Neural progenitor cell (in vitro differentiated cells): ENCODE measurements at regions not wholly inside any gene's neighbourhood (a gene's known extent, or its start where the extent isn't known, plus 50 kb on each side); places are given as distances from the start of the nearest gene placed in this dataset.

Experiments used
- DNase-seq: peaks from one replicate; pipeline ENCODE4 v3.0.0-alpha.2; 2016; ENCODE audit warnings: low spot score
- H2AFZ ChIP-seq: fragments of 200-600 bp; sonication (generic); replicated peaks from 2 replicates; pipeline ENCODE4 v1.6.1; 2016; ENCODE audit warnings: antibody characterized with exemption
- H3F3A ChIP-seq: fragments of 200-600 bp; sonication (generic); 2 replicates; pipeline ENCODE4 v1.6.1; 2016; ENCODE audit warnings: antibody characterized with exemption, low read depth
- H3K27ac ChIP-seq: fragments of 200-600 bp; sonication (generic); 2 replicates; pipeline ENCODE4 v1.5.1; 2016; ENCODE audit warnings: mild to moderate bottlenecking
- H3K27me3 ChIP-seq: fragments of 200-600 bp; sonication (generic); 2 replicates; pipeline ENCODE4 v1.6.1; 2016; ENCODE audit warnings: mild to moderate bottlenecking, moderate library complexity
- H3K36me3 ChIP-seq: fragments of 200-600 bp; sonication (generic); 2 replicates; pipeline ENCODE4 v1.5.1; 2016
- H3K4me1 ChIP-seq: fragments of 200-600 bp; sonication (generic); 2 replicates; pipeline ENCODE4 v1.6.1; 2016; ENCODE audit warnings: mixed run types
- H3K4me2 ChIP-seq: fragments of 200-600 bp; sonication (generic); 2 replicates; pipeline ENCODE4 v1.6.1; 2016
- H3K4me3 ChIP-seq: fragments of 200-600 bp; sonication (generic); 2 replicates; pipeline ENCODE4 v1.5.1; 2016
- H3K79me2 ChIP-seq: fragments of 200-600 bp; sonication (generic); 2 replicates; pipeline ENCODE4 v1.6.1; 2016; ENCODE audit warnings: low read depth
- H3K9ac ChIP-seq: fragments of 200-600 bp; sonication (generic); 2 replicates; pipeline ENCODE4 v1.6.1; 2016
- H3K9me3 ChIP-seq: fragments of 200-600 bp; sonication (generic); 2 replicates; pipeline ENCODE4 v1.5.1; 2016; ENCODE audit warnings: low read depth
- H4K20me1 ChIP-seq: fragments of 200-600 bp; sonication (generic); 2 replicates; pipeline ENCODE4 v1.6.1; 2016; ENCODE audit warnings: low read depth
- H3K27ac Mint-ChIP-seq: 3 replicates; pipeline ENCODE4 v1.8.0; 2021; ENCODE audit warnings: mixed read lengths
- H3K27me3 Mint-ChIP-seq: 2 replicates; pipeline ENCODE4 v1.8.0; 2022; ENCODE audit warnings: low read depth, mild to moderate bottlenecking, inconsistent platforms, moderate library complexity, mixed read lengths; ENCODE audit not compliant: insufficient read depth
- H3K36me3 Mint-ChIP-seq: 3 replicates; pipeline ENCODE4 v1.8.0; 2021; ENCODE audit warnings: mixed read lengths
- H3K4me1 Mint-ChIP-seq: 3 replicates; pipeline ENCODE4 v1.8.0; 2021; ENCODE audit warnings: mixed read lengths
- H3K4me3 Mint-ChIP-seq: 3 replicates; pipeline ENCODE4 v1.8.0; 2021; ENCODE audit warnings: mild to moderate bottlenecking, moderate library complexity, mixed read lengths
- H3K9me3 Mint-ChIP-seq: 3 replicates; pipeline ENCODE4 v1.8.0; 2020; ENCODE audit warnings: mixed read lengths
- CTCF ChIP-seq: fragments of 200-600 bp; sonication (generic); IDR thresholded peaks from 2 replicates; pipeline ENCODE4 v1.5.1; 2017; ENCODE audit warnings: antibody characterized with exemption, mild to moderate bottlenecking
- EZH2 ChIP-seq: fragments of 200-600 bp; sonication (generic); IDR thresholded peaks from 2 replicates; pipeline ENCODE4 v1.6.1; 2017; ENCODE audit warnings: antibody characterized with exemption, mild to moderate bottlenecking, moderate library complexity
- EZH2phosphoT487 ChIP-seq: fragments of 200-600 bp; sonication (generic); IDR thresholded peaks from 2 replicates; pipeline ENCODE4 v1.6.1; 2017; ENCODE audit warnings: antibody characterized with exemption

- no peak overlapping the region for H2AFZ ChIP-seq
- no peak overlapping the region for H3K4me3 ChIP-seq
- H3K4me1 Mint-ChIP-seq = no peaks in the 10 kb centered on the region
- no peak overlapping the region for H3K27ac ChIP-seq
- TF ChIP-seq EZH2 (no peak), EZH2phosphoT487 (no peak), CTCF (no peak)
- H3K9me3 Mint-ChIP-seq = peaks cover 5% of the 10 kb centered on the region
- no peaks in the 10 kb centered on the region for H3K4me1 ChIP-seq
- no peak overlapping the region for H3K9ac ChIP-seq
- no peaks in the 10 kb centered on the region for H4K20me1 ChIP-seq
- no peaks in the 10 kb centered on the region for H3K27me3 ChIP-seq
- no peaks in the 10 kb centered on the region for H3K36me3 Mint-ChIP-seq
- H3K4me3 Mint-ChIP-seq = no peak overlapping the region
- H3K9me3 ChIP-seq = no peaks in the 10 kb centered on the region
- no peaks in the 10 kb centered on the region for H3K36me3 ChIP-seq
- H3F3A ChIP-seq = no peaks in the 10 kb centered on the region
- no peak overlapping the region for H3K27ac Mint-ChIP-seq
- H3K27me3 Mint-ChIP-seq = no peaks in the 10 kb centered on the region
- DNase-seq = no peak
- H3K79me2 ChIP-seq = no peaks in the 10 kb centered on the region
- H3K4me2 ChIP-seq = no peak overlapping the region
Observed at GRCh38 chr13:76339649-76340048, 546.6 kb downstream of the KCTD12 start.

- no peaks in the 10 kb centered on the region for H3K36me3 ChIP-seq
- no peak overlapping the region for H3K4me2 ChIP-seq
- no peak overlapping the region for H3K4me3 Mint-ChIP-seq
- no peak overlapping the region for H3K4me3 ChIP-seq
- no peak for DNase-seq
- no peaks in the 10 kb centered on the region for H3K27me3 ChIP-seq
- H3K27me3 Mint-ChIP-seq = no peaks in the 10 kb centered on the region
- TF ChIP-seq EZH2 (no peak), EZH2phosphoT487 (no peak), CTCF (no peak)
- H3K9me3 Mint-ChIP-seq = no peaks in the 10 kb centered on the region
- H3K4me1 ChIP-seq = no peaks in the 10 kb centered on the region
- H3F3A ChIP-seq = no peaks in the 10 kb centered on the region
- H3K36me3 Mint-ChIP-seq = no peaks in the 10 kb centered on the region
- H3K27ac Mint-ChIP-seq = no peak overlapping the region
- H3K4me1 Mint-ChIP-seq = peaks cover 6% of the 10 kb centered on the region
- H2AFZ ChIP-seq = no peak overlapping the region
- H3K9ac ChIP-seq = no peak overlapping the region
- H4K20me1 ChIP-seq = no peaks in the 10 kb centered on the region
- H3K79me2 ChIP-seq = no peaks in the 10 kb centered on the region
- no peak overlapping the region for H3K27ac ChIP-seq
- H3K9me3 ChIP-seq = no peaks in the 10 kb centered on the region
Observed at GRCh38 chr13:76338003-76338402, 548.2 kb downstream of the KCTD12 start.

GRCh38 chr13:76336889-76337844 is 549.0 kb downstream of the KCTD12 start:
- Mint-ChIP-seq H3K4me3 (no peak overlapping the region), H3K4me1 (peaks cover 6% of the 10 kb centered on the region), H3K36me3 (no peaks in the 10 kb centered on the region), H3K27me3 (no peaks in the 10 kb centered on the region), H3K9me3 (no peaks in the 10 kb centered on the region), H3K27ac (no peak overlapping the region)
- Histone ChIP-seq H3K4me1 (no peaks in the 10 kb centered on the region), H3K79me2 (no peaks in the 10 kb centered on the region), H3K4me3 (no peak overlapping the region), H3K36me3 (no peaks in the 10 kb centered on the region), H3K27ac (no peak overlapping the region), H3K9me3 (no peaks in the 10 kb centered on the region), H3K4me2 (no peak overlapping the region), H2AFZ (no peak overlapping the region), H4K20me1 (no peaks in the 10 kb centered on the region), H3F3A (no peaks in the 10 kb centered on the region), H3K9ac (no peak overlapping the region), H3K27me3 (no peaks in the 10 kb centered on the region)
- no peak for DNase-seq
- TF ChIP-seq EZH2phosphoT487 (no peak), CTCF (no peak)
